HG03460 (cell line): ENCODE measurements at regions not wholly inside any gene's neighbourhood (a gene's known extent, or its start where the extent isn't known, plus 50 kb on each side); places are given as distances from the start of the nearest gene placed in this dataset.

Source experiments
- ATAC-seq: cut with Tn5 transposase; IDR thresholded peaks from one replicate; pipeline ENCODE4 v1.9.1; 2021; ENCODE audit not compliant: unreplicated experiment

DNA sequence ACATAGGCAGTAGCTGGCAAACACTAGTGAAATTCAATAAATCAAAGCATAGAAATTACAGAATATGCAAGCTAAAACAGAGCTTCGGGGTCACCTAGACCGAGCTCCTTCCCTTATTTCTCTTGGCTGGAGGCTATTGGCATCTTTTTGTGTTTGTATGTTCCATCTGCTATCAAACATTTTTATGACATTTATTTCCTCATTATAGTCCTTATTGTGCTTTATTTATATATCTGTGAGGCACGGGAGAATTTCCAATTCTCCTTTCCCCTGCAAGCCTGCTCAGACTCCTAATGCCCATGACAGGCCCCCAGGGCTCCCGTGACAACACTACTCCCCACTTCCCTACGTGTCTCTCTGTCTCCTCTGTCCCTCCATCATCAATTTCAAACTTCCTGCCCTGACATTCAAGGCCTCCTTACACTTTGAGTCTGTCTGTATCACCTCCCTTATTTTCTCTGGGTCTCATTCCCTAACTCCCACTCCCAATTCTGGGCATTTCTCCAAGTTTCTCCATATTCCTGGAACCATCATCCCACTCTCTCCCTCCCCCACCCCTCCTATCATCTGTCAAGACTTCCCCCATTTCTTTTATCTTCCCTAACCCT, 316.9 kb downstream of the OSR1 start:
- ATAC-seq, result no peak

- no peak for ATAC-seq
Observed at GRCh38 chr2:19038071-19039015, 320.1 kb downstream of the OSR1 start.

- no peak for ATAC-seq
Observed at GRCh38 chr2:19036091-19036490, 322.3 kb downstream of the OSR1 start.

GRCh38 chr2:19035238-19035637, 323.2 kb downstream of the OSR1 start:
- ATAC-seq, result no peak

GRCh38 chr2:19033240-19033639, 325.2 kb downstream of the OSR1 start:
- ATAC-seq, result no peak

- no peak for ATAC-seq
Observed at GRCh38 chr2:19031642-19032041, 326.8 kb downstream of the OSR1 start.

DNA sequence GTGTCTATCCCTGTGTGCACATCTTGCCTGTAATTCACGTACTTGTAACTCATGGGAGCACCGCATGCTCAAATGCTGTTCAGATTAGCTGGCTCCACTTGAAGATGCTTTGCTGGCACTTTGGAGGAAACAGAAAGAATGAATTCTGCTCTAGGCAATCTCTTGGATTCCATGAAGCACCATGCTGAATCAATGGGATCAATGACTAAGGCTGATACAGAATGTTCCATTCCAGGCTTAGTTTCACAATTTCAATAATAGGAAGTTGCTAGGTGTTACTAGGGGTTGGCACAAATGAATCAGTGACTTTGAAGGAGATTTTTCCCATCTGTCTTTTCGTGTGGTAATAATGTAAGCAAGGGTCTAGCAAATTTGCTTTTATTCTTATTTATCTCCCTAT, 328.8 kb downstream of the OSR1 start:
- no peak for ATAC-seq

- no peak for ATAC-seq
Observed at GRCh38 chr2:19028587-19029375, 329.6 kb downstream of the OSR1 start.

DNA sequence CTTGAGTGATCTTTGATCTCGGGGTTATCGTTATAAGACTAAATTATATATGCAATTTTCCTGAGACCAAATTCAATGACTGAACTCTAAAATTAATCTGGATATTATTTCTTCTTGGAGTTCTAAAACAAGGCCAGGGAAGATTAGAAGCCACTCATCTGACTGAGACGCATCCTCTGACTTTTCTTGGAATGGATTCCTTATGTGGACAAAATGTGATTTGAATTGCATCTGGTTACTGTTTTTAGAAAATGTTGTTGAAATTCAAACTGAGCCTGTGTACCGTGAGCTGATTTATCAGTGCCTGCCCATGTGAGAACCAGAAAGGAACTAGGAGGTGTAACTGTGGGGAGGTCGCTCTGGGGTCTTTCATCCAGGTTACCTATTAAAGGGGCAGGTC, 330.8 kb downstream of the OSR1 start:
- ATAC-seq, result no peak

DNA sequence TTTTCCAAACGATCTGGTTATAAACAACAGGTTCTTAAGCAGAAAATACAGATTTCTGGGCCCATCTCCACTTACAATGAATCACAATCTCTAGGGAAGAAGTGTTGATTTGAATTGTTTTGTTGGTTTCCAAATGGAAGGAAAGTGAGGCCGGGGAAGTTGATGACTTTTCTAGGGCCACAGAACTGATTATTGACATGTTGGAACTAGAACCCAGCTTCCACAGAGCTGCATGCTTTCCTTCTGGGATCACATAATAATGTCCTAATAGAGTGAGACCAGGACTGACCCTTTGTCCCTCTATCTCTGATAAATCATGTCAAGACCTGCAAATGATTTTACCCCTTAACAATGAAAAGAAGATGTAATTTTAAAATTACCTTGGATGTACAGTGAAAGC, 332.2 kb downstream of the OSR1 start:
- ATAC-seq, result no peak

DNA sequence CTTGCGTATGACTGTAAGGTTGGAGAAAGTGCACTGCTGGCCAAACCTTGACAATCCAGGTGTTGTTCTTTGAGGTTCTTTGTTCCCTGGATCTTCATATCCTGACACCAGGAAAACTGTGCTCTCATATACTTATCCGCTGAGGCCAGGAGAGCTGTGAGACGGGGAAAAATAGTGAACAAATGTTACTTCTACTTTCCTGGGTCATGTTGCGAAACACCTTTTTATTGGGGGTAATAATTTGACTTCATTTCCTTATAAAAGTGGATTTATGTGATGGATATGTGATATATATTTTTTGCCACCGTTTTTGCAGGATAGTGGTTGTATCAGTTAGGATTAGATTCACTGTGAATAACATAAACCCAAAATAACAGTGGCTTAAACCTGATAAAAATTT, 336.1 kb downstream of the OSR1 start:
- no peak for ATAC-seq

DNA sequence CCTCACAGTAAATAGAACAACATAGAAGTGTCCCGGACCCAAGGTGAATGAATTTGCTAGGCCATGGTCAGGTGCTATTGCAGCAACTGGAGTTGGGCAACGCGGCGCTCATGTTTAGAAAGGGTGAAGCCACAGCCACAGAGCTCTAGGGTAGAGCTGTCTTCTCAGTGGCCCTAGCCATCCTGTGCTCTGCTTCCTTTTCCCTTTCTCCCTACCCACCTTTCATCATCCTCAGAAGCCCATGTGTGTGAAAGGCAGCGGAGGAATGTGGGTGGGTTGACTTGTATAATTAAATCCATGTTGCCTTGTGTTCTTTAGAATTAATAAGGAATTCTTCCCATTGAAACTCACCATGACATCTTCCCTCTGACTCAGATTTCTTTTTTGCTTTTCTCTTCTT, 336.7 kb downstream of the OSR1 start:
- no peak for ATAC-seq

DNA sequence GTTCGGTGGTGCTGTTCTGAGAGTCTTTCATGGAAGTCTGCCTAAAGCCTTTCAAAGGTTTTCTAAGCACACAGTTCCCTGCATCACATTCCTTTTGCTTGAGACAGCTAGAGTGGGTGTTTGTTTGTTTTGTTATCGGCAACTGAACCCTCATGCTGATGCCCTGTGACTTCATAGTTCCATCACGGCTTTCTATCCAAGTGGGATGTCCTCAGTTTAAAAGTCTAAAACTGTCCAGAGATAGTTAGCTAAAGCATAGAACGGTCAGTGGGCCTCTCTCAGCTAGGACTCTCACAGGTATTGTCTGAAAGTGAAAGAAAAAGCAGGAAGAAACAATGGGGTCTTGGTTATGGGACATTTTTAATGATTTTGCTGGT, 337.3 kb downstream of the OSR1 start:
- no peak for ATAC-seq

GRCh38 chr2:19020144-19021099, 338.0 kb downstream of the OSR1 start:
- no peak for ATAC-seq

- ATAC-seq, result no peak
Observed at GRCh38 chr2:19009510-19009909, 348.9 kb downstream of the OSR1 start.

GRCh38 chr2:19003554-19003953, 354.9 kb downstream of the OSR1 start:
- ATAC-seq, result no peak

DNA sequence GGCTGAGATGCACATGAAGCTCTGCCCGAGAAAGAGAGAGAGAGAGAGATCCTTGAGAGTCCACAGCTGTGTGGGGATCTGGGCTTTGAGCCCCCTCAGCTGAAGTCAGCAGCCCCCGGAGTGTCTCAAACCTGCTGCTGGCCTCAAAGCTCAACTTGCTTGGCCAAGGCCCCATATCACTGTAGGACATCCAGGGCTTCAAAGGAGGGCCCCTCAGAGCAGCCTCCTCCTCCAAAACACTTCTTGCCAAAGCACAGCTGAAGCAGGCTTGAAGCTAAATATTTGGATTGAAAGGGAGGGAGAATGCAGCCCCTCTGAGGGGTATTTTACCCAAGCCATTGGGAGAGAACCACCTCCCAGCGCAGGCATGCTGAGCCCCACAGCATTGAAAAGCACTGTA, 357.6 kb downstream of the OSR1 start:
- ATAC-seq, result no peak

- ATAC-seq, result no peak
Observed at GRCh38 chr2:18999198-18999597, 359.2 kb downstream of the OSR1 start.

DNA sequence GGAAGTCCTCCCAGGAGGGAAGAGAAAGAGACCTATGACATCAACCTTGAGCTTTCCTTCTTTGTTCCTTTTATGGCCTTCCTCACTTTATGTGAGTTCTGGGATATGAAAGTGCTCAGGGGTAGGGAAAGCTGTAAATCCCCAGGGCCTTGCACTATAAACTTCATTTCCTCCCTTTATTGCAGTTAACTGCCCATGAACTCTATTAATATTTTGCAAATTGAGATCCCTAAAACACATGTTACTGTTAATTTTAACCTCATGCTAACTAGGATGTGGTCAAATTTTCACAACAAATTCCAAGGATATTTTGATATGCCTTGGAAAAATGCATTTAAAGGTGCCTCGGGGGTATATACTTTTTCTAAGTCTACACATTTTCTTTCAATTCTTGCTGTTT, 359.9 kb downstream of the OSR1 start:
- ATAC-seq, result no peak

- no peak for ATAC-seq
Observed at GRCh38 chr2:18993756-18994338, 364.6 kb downstream of the OSR1 start.
